ENCODE measurements at regions not wholly inside any gene's neighbourhood (a gene's known extent, or its start where the extent isn't known, plus 50 kb on each side); places are given as distances from the start of the nearest gene placed in this dataset.
A peak's percentile ranks its signal among the peaks of the same experiment; 100 is the strongest.

DNA sequence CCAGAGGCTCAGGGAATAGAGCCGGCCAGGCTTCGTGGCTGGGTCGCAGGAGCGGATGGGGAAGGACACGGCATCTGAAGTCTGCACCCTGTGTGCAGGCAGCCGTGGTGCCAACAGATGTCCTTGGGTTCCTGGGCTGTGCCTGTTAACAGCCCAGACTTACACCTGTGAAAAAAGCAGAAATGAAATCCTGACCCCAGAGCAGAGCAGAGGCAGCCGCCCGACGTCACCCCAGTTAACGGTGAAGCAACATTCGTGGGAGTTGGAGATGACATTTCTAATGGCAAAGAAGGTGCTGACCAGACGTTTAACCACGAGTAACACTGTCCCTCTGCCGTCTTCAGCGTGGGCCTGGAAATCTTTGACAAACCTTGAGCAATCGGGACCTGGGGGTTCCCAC, 200.3 kb upstream of the DIO3 start:
- H3K9me3 Mint-ChIP-seq (ENCODE audit: insufficient read depth) = peaks cover 10% of the 10 kb centered on the region
- no peak overlapping the region for H3K4me3 Mint-ChIP-seq
- no peaks in the 10 kb centered on the region for H3K4me1 Mint-ChIP-seq (ENCODE audit: low read depth)
- no peaks in the 10 kb centered on the region for H3K36me3 Mint-ChIP-seq (ENCODE audit: low read depth)
- ChIA-PET POLR2A (no interaction called here), CTCF (no interaction called here)
- no peak for ATAC-seq
- peak; percentile 1 for DNase-seq
- H3K27ac Mint-ChIP-seq = no peak overlapping the region
- peaks cover 5% of the 10 kb centered on the region for H3K27me3 Mint-ChIP-seq (ENCODE audit: low read depth)

GRCh38 chr14:101361451-101362433, 199.6 kb upstream of the DIO3 start:
- H3K27me3 Mint-ChIP-seq (ENCODE audit: low read depth) = peaks cover 5% of the 10 kb centered on the region
- no peak overlapping the region for H3K4me3 Mint-ChIP-seq
- CTCF ChIA-PET = no interaction called here
- no peak overlapping the region for H3K27ac Mint-ChIP-seq
- H3K36me3 Mint-ChIP-seq (ENCODE audit: low read depth) = no peaks in the 10 kb centered on the region
- peaks cover 4% of the 10 kb centered on the region for H3K9me3 Mint-ChIP-seq (ENCODE audit: insufficient read depth)
- ATAC-seq (no peak), DNase-seq (peak; percentile 14)
- POLR2A ChIA-PET = no interaction called here
- no peaks in the 10 kb centered on the region for H3K4me1 Mint-ChIP-seq (ENCODE audit: low read depth)

DNA sequence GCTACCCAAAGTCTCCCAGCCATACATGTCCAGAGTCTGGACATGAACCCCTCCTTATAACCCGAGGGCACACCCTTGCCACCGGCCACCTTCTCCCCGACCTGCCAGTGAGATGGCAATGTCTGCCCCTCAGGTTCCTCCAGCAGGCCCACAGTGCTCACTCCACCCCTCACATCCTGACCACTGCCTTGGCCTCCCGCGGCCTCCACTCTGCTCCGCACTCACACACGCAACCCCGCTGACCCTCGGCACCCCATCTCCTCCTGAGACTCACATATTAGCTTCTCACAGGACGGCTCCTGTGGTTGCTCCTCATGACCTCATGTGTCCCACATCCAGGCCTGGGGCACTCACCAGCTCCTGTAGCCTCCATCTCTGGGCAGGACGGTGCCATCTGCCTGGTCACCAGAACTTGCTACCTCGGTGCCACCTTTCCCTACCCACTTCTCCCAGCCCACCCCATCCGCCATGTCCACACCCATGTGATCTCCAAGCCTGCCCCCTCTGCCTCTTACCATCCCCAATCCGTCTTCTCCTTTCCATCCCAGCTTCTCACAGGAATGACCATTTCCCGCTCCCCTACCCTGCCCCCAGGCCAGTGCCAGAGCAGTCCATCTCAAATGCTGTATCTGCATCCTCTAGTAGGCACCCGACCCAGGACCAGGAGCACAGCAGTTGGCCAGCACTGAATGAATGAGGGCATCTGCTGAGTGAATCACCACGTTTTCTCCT, 198.6 kb upstream of the DIO3 start:
- H3K4me3 Mint-ChIP-seq = no peak overlapping the region
- H3K4me1 Mint-ChIP-seq (ENCODE audit: low read depth) = no peaks in the 10 kb centered on the region
- DNase-seq (peak; percentile 9), ATAC-seq (no peak)
- CTCF ChIA-PET = no interaction called here
- no peak overlapping the region for H3K27ac Mint-ChIP-seq
- H3K9me3 Mint-ChIP-seq (ENCODE audit: insufficient read depth) = no peaks in the 10 kb centered on the region
- H3K36me3 Mint-ChIP-seq (ENCODE audit: low read depth) = no peaks in the 10 kb centered on the region
- H3K27me3 Mint-ChIP-seq (ENCODE audit: low read depth) = peaks cover 5% of the 10 kb centered on the region
- POLR2A ChIA-PET = no interaction called here

DNA sequence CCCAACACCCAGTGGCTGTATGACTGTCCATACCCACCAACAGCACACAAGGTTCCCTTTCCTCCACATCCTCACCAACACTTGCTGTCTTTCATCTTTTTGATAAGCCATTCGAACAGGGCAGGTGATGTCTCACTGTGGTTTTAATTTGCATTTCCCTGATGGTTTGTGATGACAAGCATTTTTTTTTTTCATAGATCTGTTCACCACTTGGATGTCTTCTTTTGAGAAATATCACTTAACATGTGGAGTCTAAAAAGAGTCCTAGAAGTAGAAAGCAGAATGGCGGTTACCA, 198.1 kb upstream of the DIO3 start:
- Mint-ChIP-seq H3K4me1 (ENCODE audit: low read depth) (no peaks in the 10 kb centered on the region), H3K27ac (no peak overlapping the region), H3K27me3 (ENCODE audit: low read depth) (peaks cover 5% of the 10 kb centered on the region), H3K36me3 (ENCODE audit: low read depth) (no peaks in the 10 kb centered on the region), H3K4me3 (no peak overlapping the region), H3K9me3 (ENCODE audit: insufficient read depth) (no peaks in the 10 kb centered on the region)
- ATAC-seq (no peak), DNase-seq (no peak)
- CTCF ChIA-PET = no interaction called here
- POLR2A ChIA-PET = no interaction called here

DNA sequence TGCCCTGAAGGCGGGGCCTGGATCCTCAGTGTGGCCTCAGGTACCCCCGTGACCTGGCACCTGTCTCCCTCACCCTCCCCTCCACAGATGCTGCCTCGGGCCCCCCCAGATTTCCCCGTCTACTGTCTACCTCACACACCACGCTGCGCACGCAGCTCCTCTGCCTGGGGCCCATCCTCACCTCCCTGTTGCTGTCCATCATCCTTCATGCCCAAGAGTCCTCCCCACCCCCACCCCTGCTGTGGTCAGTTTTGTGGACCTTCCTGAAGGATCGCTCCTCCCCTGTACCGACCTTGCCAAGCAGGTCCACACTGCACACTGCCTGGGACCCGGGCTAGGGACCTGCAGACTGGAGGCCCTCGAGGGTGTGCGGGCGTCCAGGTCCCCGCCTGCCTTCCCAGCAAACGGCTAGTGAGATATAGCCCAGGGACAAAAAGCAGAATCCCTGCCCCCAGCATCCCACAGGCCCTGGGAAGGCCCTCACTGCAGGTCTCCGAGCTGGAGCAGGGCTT, 197.4 kb upstream of the DIO3 start:
- peak; percentile 9 for DNase-seq
- no peak for ATAC-seq
- no peak overlapping the region for H3K27ac Mint-ChIP-seq
- ChIA-PET POLR2A (no interaction called here), CTCF (no interaction called here)
- peaks cover 5% of the 10 kb centered on the region for H3K27me3 Mint-ChIP-seq (ENCODE audit: low read depth)
- H3K4me3 Mint-ChIP-seq = no peak overlapping the region
- H3K9me3 Mint-ChIP-seq (ENCODE audit: insufficient read depth) = no peaks in the 10 kb centered on the region
- no peaks in the 10 kb centered on the region for H3K36me3 Mint-ChIP-seq (ENCODE audit: low read depth)
- H3K4me1 Mint-ChIP-seq (ENCODE audit: low read depth) = no peaks in the 10 kb centered on the region

GRCh38 chr14:101364503-101365328, 196.6 kb upstream of the DIO3 start:
- Mint-ChIP-seq H3K4me1 (ENCODE audit: low read depth) (no peaks in the 10 kb centered on the region), H3K4me3 (no peak overlapping the region), H3K9me3 (ENCODE audit: insufficient read depth) (no peaks in the 10 kb centered on the region), H3K27me3 (ENCODE audit: low read depth) (peaks cover 5% of the 10 kb centered on the region), H3K36me3 (ENCODE audit: low read depth) (no peaks in the 10 kb centered on the region), H3K27ac (no peak overlapping the region)
- ATAC-seq (no peak), DNase-seq (peak; percentile 7)
- CTCF ChIA-PET = no interaction called here
- POLR2A ChIA-PET = no interaction called here

GRCh38 chr14:101365329-101366158, 195.8 kb upstream of the DIO3 start:
- peaks cover 3% of the 10 kb centered on the region for H3K27me3 Mint-ChIP-seq (ENCODE audit: low read depth)
- H3K27ac Mint-ChIP-seq = no peak overlapping the region
- no peak for DNase-seq
- no peaks in the 10 kb centered on the region for H3K4me1 Mint-ChIP-seq (ENCODE audit: low read depth)
- no peaks in the 10 kb centered on the region for H3K9me3 Mint-ChIP-seq (ENCODE audit: insufficient read depth)
- no peak overlapping the region for H3K4me3 Mint-ChIP-seq
- H3K36me3 Mint-ChIP-seq (ENCODE audit: low read depth) = no peaks in the 10 kb centered on the region
- POLR2A ChIA-PET = interaction anchor here (0.7 kb wide), 1 partner anchor 17 kb away, joined by 3 read pairs; no protein-coding TSS in a partner anchor
- ATAC-seq = no peak
- CTCF ChIA-PET = no interaction called here

GRCh38 chr14:101367421-101368261, 193.7 kb upstream of the DIO3 start:
- Mint-ChIP-seq H3K36me3 (ENCODE audit: low read depth) (no peaks in the 10 kb centered on the region), H3K27me3 (ENCODE audit: low read depth) (peaks cover under 1% of the 10 kb centered on the region), H3K4me3 (no peak overlapping the region), H3K4me1 (ENCODE audit: low read depth) (no peaks in the 10 kb centered on the region), H3K27ac (no peak overlapping the region), H3K9me3 (ENCODE audit: insufficient read depth) (no peaks in the 10 kb centered on the region)
- no peak for ATAC-seq
- ChIA-PET CTCF (no interaction called here), POLR2A (no interaction called here)
- no peak for DNase-seq

DNA sequence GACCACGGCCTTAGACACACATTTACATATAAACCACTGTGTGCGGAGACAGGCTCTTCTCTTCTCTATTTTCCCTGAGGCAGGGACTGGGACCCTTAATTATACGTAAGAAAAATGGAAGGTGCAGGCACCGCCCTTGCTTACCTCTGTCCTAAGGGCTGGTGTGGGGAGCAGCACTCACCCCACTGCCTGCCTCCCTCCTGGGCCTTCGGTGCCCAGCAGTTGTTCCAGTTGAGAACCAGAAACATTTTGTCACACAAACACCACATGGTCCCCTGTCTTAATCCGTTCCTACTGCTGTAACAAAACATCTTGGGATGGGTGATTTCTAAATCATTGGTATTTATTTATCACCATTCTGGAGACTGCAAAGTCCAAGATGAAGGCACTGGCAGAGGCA, 192.7 kb upstream of the DIO3 start:
- Mint-ChIP-seq H3K36me3 (ENCODE audit: low read depth) (no peaks in the 10 kb centered on the region), H3K9me3 (ENCODE audit: insufficient read depth) (no peaks in the 10 kb centered on the region), H3K27ac (no peak overlapping the region), H3K4me3 (no peak overlapping the region), H3K27me3 (ENCODE audit: low read depth) (no peaks in the 10 kb centered on the region), H3K4me1 (ENCODE audit: low read depth) (no peaks in the 10 kb centered on the region)
- ATAC-seq (no peak), DNase-seq (no peak)
- CTCF ChIA-PET = no interaction called here
- POLR2A ChIA-PET = no interaction called here

DNA sequence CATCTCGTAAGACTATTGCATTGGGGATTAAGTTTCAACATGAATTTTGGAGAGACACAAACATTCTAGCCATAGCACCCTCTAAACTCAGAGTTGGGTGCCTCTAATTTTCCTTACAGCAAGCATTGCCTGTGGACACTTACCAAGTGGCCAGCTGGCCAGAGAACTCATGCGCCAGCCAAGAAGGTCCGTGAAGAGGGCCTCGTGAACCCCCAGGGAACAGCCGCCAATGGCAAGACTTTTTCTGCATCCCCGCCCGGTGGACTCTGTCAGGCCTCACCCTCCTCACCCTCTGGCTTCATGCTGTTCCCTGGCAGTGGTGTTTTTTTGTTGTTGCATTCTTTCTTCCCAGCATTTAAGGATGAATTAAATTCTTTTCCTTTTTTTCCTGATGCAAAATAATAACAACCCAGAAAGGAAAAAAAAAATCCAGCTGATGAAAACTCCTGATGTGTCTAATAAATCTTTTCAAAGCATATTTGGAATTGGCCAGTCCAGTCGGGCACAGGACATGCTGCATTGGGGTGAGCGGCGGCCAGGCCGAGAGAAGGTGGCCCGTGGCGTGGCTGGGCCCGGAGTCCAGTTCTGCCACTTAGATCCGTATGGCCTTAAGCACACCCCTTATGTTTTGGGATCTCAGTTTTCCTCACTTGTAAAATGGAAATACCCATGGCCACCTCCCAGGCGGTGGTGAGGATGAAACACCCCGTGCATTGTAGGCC, 191.9 kb upstream of the DIO3 start:
- Mint-ChIP-seq H3K36me3 (ENCODE audit: low read depth) (no peaks in the 10 kb centered on the region), H3K4me1 (ENCODE audit: low read depth) (no peaks in the 10 kb centered on the region), H3K9me3 (ENCODE audit: insufficient read depth) (no peaks in the 10 kb centered on the region), H3K27ac (no peak overlapping the region), H3K4me3 (no peak overlapping the region), H3K27me3 (ENCODE audit: low read depth) (no peaks in the 10 kb centered on the region)
- ATAC-seq (no peak), DNase-seq (no peak)
- POLR2A ChIA-PET = no interaction called here
- CTCF ChIA-PET = no interaction called here

Measured in activated CD8-positive, alpha-beta T cell treated with anti-CD3 and anti-CD28 coated beads, Interleukin-2, amount 10 ng/mL, durations not matched to agents 7 days and 5 days (primary cell).